Endodermal cell (in vitro differentiated cells): ENCODE measurements at regions not wholly inside any gene's neighbourhood (a gene's known extent, or its start where the extent isn't known, plus 50 kb on each side); places are given as distances from the start of the nearest gene placed in this dataset.

ENCODE experiments used
- DNase-seq: peaks from one replicate; pipeline ENCODE4 v3.0.0-alpha.2; 2017
- H3K27ac ChIP-seq: 2 replicates; pipeline ENCODE4 v1.5.1; 2013; ENCODE audit warnings: mild to moderate bottlenecking, low read depth, low read length, moderate library complexity
- H3K27me3 ChIP-seq: 2 replicates; pipeline ENCODE4 v1.6.1; 2013; ENCODE audit warnings: mild to moderate bottlenecking, low read length, moderate library complexity; ENCODE audit not compliant: insufficient read depth, control insufficient read depth, poor library complexity, severe bottlenecking
- H3K36me3 ChIP-seq: 2 replicates; pipeline ENCODE4 v1.7.0; 2013; ENCODE audit warnings: mild to moderate bottlenecking, low read length, moderate library complexity; ENCODE audit not compliant: control insufficient read depth, insufficient read depth
- H3K4me1 ChIP-seq: one replicate; pipeline ENCODE4 v1.7.0; 2013; ENCODE audit warnings: low read length; ENCODE audit not compliant: control insufficient read depth, insufficient read depth
- H3K4me3 ChIP-seq: 2 replicates; pipeline ENCODE4 v1.5.1; 2013; ENCODE audit warnings: mild to moderate bottlenecking, low read length, moderate library complexity
- H3K9ac ChIP-seq: 2 replicates; pipeline ENCODE4 v1.6.1; 2013; ENCODE audit warnings: mild to moderate bottlenecking, low read length, moderate library complexity; ENCODE audit not compliant: poor library complexity, severe bottlenecking; ENCODE audit errors: extremely low read depth
- H3K9me3 ChIP-seq: 2 replicates; pipeline ENCODE4 v1.6.1; 2013; ENCODE audit warnings: mild to moderate bottlenecking, low read length, moderate library complexity; ENCODE audit not compliant: control insufficient read depth
- H3K27ac Mint-ChIP-seq: 2 replicates; pipeline ENCODE4 v1.8.0; 2020; ENCODE audit warnings: mixed read lengths
- H3K27me3 Mint-ChIP-seq: 2 replicates; pipeline ENCODE4 v1.8.0; 2021; ENCODE audit warnings: mild to moderate bottlenecking, mixed read lengths; ENCODE audit not compliant: insufficient read depth
- H3K36me3 Mint-ChIP-seq: 2 replicates; pipeline ENCODE4 v1.8.0; 2020; ENCODE audit warnings: low read depth, mixed read lengths
- H3K4me1 Mint-ChIP-seq: 2 replicates; pipeline ENCODE4 v1.8.0; 2020; ENCODE audit warnings: mixed read lengths
- H3K4me3 Mint-ChIP-seq: 2 replicates; pipeline ENCODE4 v1.8.0; 2020; ENCODE audit warnings: mild to moderate bottlenecking, moderate library complexity, mixed read lengths
- H3K9me3 Mint-ChIP-seq: 2 replicates; pipeline ENCODE4 v1.8.0; 2020; ENCODE audit warnings: mild to moderate bottlenecking, mixed read lengths
- CTCF ChIP-seq: fragments of 200-600 bp; sonication (generic); conservative IDR thresholded peaks from 2 replicates; pipeline ENCODE4 v1.5.0; 2021; ENCODE audit warnings: antibody characterized with exemption, mild to moderate bottlenecking
- WGBS, 2 experiments: methylation state at CpG; one replicate each; pipeline versions ENCODE4 v1.1.5 to v1.1.7; 2013; ENCODE audit warnings: missing lambda C conversion rate in 2 of 2, mixed read lengths in 1 of 2; ENCODE audit not compliant: insufficient coverage in 1 of 2, insufficient read length in 1 of 2; 5-methylcytosine and 5-hydroxymethylcytosine counted together

- no peak overlapping the region for H3K4me3 Mint-ChIP-seq
- peaks cover 19% of the 10 kb centered on the region for H3K9me3 Mint-ChIP-seq
- Histone ChIP-seq H3K4me3 (no peak overlapping the region), H3K4me1 (no peaks in the 10 kb centered on the region), H3K9me3 (peaks cover 14% of the 10 kb centered on the region), H3K36me3 (no peaks in the 10 kb centered on the region), H3K27me3 (no peaks in the 10 kb centered on the region), H3K9ac (no peak overlapping the region), H3K27ac (no peak overlapping the region)
- no peaks in the 10 kb centered on the region for H3K4me1 Mint-ChIP-seq
- no peaks in the 10 kb centered on the region for H3K27me3 Mint-ChIP-seq
- H3K27ac Mint-ChIP-seq = no peak overlapping the region
- no peak for DNase-seq
- 95% methylated on average over 4 to 5 of the region's 5 CpGs for whole genome bisulfite sequencing, 2 experiments
- TF ChIP-seq CTCF = no peak
- no peaks in the 10 kb centered on the region for H3K36me3 Mint-ChIP-seq
Measured at GRCh38 chr2:12867631-12868287, 151.0 kb downstream of the TRIB2 start.

- H3K36me3 ChIP-seq = no peaks in the 10 kb centered on the region
- H3K27me3 Mint-ChIP-seq = no peaks in the 10 kb centered on the region
- H3K4me3 Mint-ChIP-seq = no peak overlapping the region
- no peak overlapping the region for H3K4me3 ChIP-seq
- no peak for TF ChIP-seq CTCF
- H3K27me3 ChIP-seq = no peaks in the 10 kb centered on the region
- no peaks in the 10 kb centered on the region for H3K9me3 Mint-ChIP-seq
- H3K4me1 ChIP-seq = no peaks in the 10 kb centered on the region
- DNase-seq = no peak
- no peak overlapping the region for H3K27ac ChIP-seq
- H3K9me3 ChIP-seq = no peaks in the 10 kb centered on the region
- no peaks in the 10 kb centered on the region for H3K4me1 Mint-ChIP-seq
- 88% methylated on average over 1 of the region's 1 CpG; no CpG with 5 or more reads in 1 of the 2 experiments for WGBS, 2 experiments
- H3K9ac ChIP-seq = no peak overlapping the region
- H3K27ac Mint-ChIP-seq = no peak overlapping the region
- no peaks in the 10 kb centered on the region for H3K36me3 Mint-ChIP-seq
Measured at GRCh38 chr2:12870692-12871091, 154.0 kb downstream of the TRIB2 start.

- Histone ChIP-seq H3K4me3 (no peak overlapping the region), H3K27ac (no peak overlapping the region), H3K36me3 (no peaks in the 10 kb centered on the region), H3K4me1 (no peaks in the 10 kb centered on the region), H3K27me3 (no peaks in the 10 kb centered on the region), H3K9me3 (no peaks in the 10 kb centered on the region), H3K9ac (no peak overlapping the region)
- no peak for TF ChIP-seq CTCF
- H3K27ac Mint-ChIP-seq = no peak overlapping the region
- no peaks in the 10 kb centered on the region for H3K4me1 Mint-ChIP-seq
- no peak for DNase-seq
- no peaks in the 10 kb centered on the region for H3K36me3 Mint-ChIP-seq
- no peaks in the 10 kb centered on the region for H3K9me3 Mint-ChIP-seq
- 91 to 92% methylated on average over 4 to 6 of the region's 6 CpGs for WGBS, 2 experiments
- no peaks in the 10 kb centered on the region for H3K27me3 Mint-ChIP-seq
- H3K4me3 Mint-ChIP-seq = no peak overlapping the region
Measured at GRCh38 chr2:12871694-12872315, 155.1 kb downstream of the TRIB2 start.
